IPS-NIHi7 (cell line): ENCODE measurements at regions not wholly inside any gene's neighbourhood (a gene's known extent, or its start where the extent isn't known, plus 50 kb on each side); places are given as distances from the start of the nearest gene placed in this dataset.

ENCODE experiments used
- DNase-seq: peaks from one replicate; pipeline ENCODE4 v3.0.0; 2012; ENCODE audit warnings: mixed read lengths; ENCODE audit errors: extremely low spot score

GRCh38 chr3:87175732-87176131 is 51.4 kb upstream of the CHMP2B start:
- DNase-seq = no peak

- no peak for DNase-seq
These were observed 53.3 kb upstream of the CHMP2B start for GRCh38 chr3:87173776-87174175.

GRCh38 chr3:87173071-87173470 is 54.0 kb upstream of the CHMP2B start:
- no peak for DNase-seq

- DNase-seq = peak; percentile 27
These were observed 59.3 kb upstream of the CHMP2B start for GRCh38 chr3:87167628-87168456.

DNA sequence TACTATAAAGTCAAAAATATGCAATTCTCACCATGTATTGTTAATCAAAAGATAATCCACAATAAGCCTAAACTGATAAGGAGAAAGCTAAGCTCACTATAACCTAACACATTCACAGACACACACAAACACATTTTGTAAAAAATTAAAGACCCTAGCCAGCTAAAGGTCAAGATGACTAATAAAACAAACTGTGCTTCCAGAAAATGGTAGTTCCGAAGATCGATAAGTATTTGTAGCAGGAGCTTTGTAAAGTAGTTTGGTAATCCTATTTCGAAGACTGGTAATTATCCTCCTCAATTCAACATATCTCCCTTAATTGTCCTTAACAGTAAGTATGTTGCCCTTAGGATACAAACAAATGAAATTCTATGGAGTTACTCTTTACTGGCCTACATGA is 62.9 kb upstream of the CHMP2B start:
- DNase-seq = no peak

DNA sequence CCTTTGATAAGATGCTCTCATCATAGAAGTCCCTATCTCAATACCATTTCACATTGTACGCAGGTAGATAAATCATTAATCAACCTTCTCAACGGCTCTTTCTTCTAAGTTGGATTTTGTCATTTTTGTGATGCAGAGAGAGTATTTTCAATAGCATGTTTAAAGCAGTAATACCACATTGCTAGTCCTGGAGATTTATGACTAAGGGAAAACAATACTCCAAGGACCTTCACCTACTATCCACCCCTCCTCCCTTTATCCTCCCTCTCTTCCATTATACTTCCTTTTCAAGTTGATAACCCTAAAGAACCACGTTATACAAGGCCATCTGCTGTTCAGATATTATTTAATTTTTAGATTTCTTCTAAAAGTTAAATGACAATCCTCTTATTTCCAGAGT is 65.3 kb upstream of the CHMP2B start:
- no peak for DNase-seq

GRCh38 chr3:87161417-87161816 is 65.7 kb upstream of the CHMP2B start:
- DNase-seq = no peak

- DNase-seq = no peak
These were observed 66.1 kb upstream of the CHMP2B start for GRCh38 chr3:87161013-87161412.

GRCh38 chr3:87158823-87159222 is 68.3 kb upstream of the CHMP2B start:
- no peak for DNase-seq

DNA sequence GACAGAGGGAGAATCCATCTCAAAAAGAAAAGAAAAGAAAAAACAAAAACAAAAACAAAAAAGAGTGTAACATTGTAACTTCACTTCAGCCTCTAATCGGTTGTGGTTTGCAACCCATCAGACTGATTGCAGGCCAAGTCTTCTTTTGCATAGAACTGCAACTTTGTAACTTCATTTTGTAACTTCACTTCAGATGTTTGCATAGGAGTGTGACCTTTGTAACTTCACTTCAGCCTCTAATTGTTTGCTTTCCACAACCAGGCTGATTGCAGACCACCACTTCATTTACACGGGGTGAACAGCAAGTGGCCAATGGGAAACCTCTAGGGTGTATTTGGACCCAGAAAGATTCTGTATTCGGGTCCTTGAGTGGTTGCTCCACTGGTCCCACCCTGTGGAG is 79.1 kb upstream of the CHMP2B start:
- no peak for DNase-seq

DNA sequence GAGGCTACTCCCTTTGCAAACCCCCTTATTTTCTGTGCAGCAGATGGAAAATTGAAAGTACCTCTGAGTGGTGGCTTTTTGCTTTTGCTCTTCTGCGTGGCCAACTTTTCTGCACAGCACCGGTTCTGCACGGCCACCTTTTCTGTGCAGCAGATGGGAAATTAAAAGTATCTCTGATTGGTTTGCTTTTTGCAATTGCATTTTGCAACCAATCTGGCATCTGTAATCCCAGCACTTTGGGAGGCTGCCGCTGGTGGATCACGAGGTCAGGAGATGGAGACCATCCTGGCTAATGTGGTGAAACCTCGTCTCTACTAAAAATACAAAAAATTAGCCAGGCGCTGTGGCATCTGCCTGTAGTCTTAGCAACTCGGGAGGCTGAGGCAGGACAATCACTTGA is 79.5 kb upstream of the CHMP2B start:
- no peak for DNase-seq

- peak; percentile 72 for DNase-seq
These were observed 81.6 kb upstream of the CHMP2B start for GRCh38 chr3:87145553-87145952.

DNA sequence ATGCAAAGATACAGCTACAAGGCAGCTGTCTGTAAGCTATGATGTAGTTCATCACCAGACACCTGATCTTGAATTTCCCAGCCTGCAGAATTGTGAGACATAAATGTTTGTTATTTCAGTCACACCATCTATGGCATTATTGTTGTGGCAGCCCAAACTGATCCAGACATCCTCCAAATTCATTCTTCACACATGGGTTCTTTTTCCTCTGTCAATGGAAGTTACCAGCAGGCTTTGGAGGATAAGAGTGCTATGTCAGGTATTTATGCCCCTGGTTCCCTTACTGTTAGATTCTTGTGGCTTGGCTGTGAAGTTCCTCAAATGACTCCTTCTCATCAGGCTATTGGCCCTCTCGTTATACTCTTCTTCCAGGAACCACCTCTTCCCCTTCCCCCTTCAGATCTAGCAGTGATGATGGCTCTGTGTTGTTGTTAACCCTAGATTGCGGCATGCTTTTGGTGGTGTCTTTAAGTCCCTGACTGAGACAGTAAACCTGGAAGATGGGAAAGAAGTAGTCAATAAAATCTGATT is 91.0 kb upstream of the CHMP2B start:
- no peak for DNase-seq

GRCh38 chr3:87135412-87135811 is 91.7 kb upstream of the CHMP2B start:
- DNase-seq = no peak

GRCh38 chr3:87132801-87133200 is 94.3 kb upstream of the CHMP2B start:
- no peak for DNase-seq

DNA sequence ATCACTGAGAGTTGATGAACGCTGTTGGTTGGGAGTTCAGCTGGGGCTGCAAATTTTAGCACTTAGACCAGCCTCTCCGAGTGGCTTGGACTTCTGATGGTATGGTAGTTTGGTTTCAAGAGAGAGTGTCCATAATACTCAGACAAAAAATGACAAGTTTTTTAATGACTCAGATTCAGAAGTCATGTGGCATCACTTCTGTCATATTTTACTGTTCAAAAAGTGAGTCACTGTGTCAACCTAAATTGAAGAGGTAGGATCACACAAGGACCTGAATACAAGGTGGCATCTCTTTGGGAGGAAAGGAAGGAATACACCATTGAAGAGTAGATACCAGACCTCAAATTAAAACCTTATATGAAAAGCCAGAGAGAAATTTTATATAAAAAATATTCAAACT is 99.1 kb upstream of the CHMP2B start:
- DNase-seq = no peak

- no peak for DNase-seq
These were observed 99.8 kb upstream of the CHMP2B start for GRCh38 chr3:87127281-87127680.

DNA sequence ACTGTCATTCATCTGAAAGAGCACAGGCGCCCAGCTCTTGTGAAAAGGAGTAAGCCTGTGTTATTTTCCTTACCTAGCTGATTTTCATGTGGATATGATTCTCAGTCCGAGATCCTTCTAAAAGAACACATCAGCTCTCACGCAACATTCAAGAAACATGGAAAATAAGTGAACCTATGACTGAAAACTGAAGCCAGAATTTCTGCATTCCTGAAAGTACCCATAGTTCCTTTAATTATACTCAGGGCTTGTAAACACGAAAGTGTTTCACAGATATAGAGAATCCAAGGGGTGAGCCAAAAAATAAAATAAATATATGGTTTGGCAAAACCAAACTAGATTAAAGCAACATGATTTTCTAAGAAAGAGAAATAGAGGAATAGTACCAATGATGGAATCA is 100.8 kb upstream of the CHMP2B start:
- DNase-seq = no peak

GRCh38 chr3:87125116-87125515 is 102.0 kb upstream of the CHMP2B start:
- no peak for DNase-seq

DNA sequence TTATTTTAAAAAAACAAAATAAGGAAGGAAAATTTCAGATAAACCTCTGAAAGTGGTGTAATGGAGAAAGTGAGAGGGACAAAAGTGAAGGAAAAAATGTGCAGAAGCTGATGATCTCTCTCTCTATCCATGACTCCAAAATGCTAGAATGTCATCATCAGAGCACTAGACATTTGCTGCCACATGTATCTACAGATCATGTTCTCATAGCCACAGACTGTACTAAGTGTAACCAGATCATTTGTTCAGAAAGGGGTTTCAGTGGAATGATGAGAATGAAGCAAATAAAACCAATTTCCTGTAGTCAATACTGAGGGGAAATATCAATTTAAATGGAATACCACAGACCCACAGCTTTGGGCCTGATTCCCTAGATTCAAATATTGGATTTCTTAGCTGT is 104.3 kb upstream of the CHMP2B start:
- no peak for DNase-seq

- no peak for DNase-seq
These were observed 105.3 kb upstream of the CHMP2B start for GRCh38 chr3:87121856-87122255.

DNA sequence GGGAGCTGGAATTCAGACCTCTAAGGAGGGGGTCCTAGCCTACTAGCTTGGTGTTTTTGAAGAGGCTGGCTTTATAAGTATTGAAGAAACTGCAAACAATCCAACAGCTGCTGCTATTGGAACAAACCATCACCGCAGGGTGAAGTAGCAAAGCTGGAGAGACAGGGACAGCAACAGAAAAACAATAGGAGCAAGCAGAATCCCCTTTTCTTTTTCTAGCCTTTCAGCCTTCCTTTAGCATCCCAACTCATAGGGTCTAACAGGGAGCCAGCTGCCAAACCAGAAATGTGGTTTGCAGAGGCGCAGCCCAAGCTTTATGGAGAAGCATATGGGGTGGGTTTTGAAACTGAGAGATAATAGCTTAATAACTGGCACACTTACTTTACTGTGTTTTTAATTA is 106.2 kb upstream of the CHMP2B start:
- peak; percentile 33 for DNase-seq

GRCh38 chr3:87120236-87120635 is 106.9 kb upstream of the CHMP2B start:
- no peak for DNase-seq

DNA sequence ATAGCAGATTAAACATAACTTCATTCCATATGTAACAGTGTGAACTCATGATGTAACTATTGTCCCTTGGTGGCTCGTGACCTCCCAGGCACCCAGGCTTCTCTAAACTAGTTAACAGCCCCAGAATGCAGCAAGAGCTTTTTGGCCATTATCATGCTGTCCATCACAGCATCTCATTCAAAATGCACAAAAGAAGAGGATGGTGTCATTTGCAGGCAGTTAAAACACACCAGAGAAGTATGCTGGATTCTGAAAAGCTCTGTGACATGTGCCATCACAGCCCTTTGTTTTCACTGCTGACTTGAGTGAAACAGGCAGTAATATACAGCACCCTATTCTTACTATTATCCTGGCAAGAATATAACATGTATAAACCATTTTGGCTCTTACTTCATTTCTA is 117.6 kb upstream of the CHMP2B start:
- DNase-seq = no peak
